ENCODE measurements at regions not wholly inside any gene's neighbourhood (a gene's known extent, or its start where the extent isn't known, plus 50 kb on each side); places are given as distances from the start of the nearest gene placed in this dataset. TPM values are rescaled to one million over a fixed set of nuclear protein-coding genes. Genes with fewer than 3 reads are reported as not detected.
A peak's percentile ranks its signal among the peaks of the same experiment; 100 is the strongest.

GRCh38 chr2:37587817-37588216, 83.6 kb downstream of the CDC42EP3 start:
- no peaks in the 10 kb centered on the region for H3K36me3 ChIP-seq (ENCODE audit: insufficient read depth)
- H3K27ac ChIP-seq (ENCODE audit: low read depth), result no peak overlapping the region
- no peak overlapping the region for H3K4me3 ChIP-seq (ENCODE audit: low read depth, low read length)
- peaks cover 2% of the 10 kb centered on the region for H3K4me1 ChIP-seq (ENCODE audit: insufficient read depth)
- no peak for DNase-seq (ENCODE audit: extremely low spot score)
- 95% methylated on average over 2 of the region's 2 CpGs for WGBS

GRCh38 chr2:37588316-37588777, 83.1 kb downstream of the CDC42EP3 start:
- Histone ChIP-seq H3K36me3 (ENCODE audit: insufficient read depth) (no peaks in the 10 kb centered on the region), H3K27ac (ENCODE audit: low read depth) (no peak overlapping the region), H3K4me3 (ENCODE audit: low read depth, low read length) (no peak overlapping the region), H3K4me1 (ENCODE audit: insufficient read depth) (peaks cover 2% of the 10 kb centered on the region)
- 86% methylated on average over 6 of the region's 6 CpGs for WGBS
- DNase-seq (ENCODE audit: extremely low spot score), result no peak

GRCh38 chr2:37589298-37589697, 82.1 kb downstream of the CDC42EP3 start:
- Histone ChIP-seq H3K27ac (ENCODE audit: low read depth) (peak overlapping the region; percentile 34), H3K36me3 (ENCODE audit: insufficient read depth) (no peaks in the 10 kb centered on the region), H3K4me1 (ENCODE audit: insufficient read depth) (peaks cover 2% of the 10 kb centered on the region), H3K4me3 (ENCODE audit: low read depth, low read length) (no peak overlapping the region)
- 94% methylated on average over 3 of the region's 3 CpGs for WGBS
- no peak for DNase-seq (ENCODE audit: extremely low spot score)

- 56% methylated on average over 3 of the region's 3 CpGs for WGBS
- H3K4me1 ChIP-seq (ENCODE audit: insufficient read depth), result peaks cover 2% of the 10 kb centered on the region
- H3K4me3 ChIP-seq (ENCODE audit: low read depth, low read length), result no peak overlapping the region
- no peak overlapping the region for H3K27ac ChIP-seq (ENCODE audit: low read depth)
- H3K36me3 ChIP-seq (ENCODE audit: insufficient read depth), result no peaks in the 10 kb centered on the region
- DNase-seq (ENCODE audit: extremely low spot score), result no peak
Observed at GRCh38 chr2:37590119-37590571, 81.3 kb downstream of the CDC42EP3 start.

Small RNA genes in the stretch of these regions (small RNA-seq; reads per million reads assigned to genes)
- gene RNU6-1116P, result not detected

All from urinary bladder (tissue), 4 donors.